Kidney epithelial cell (primary cell): ENCODE measurements at regions not wholly inside any gene's neighbourhood (a gene's known extent, or its start where the extent isn't known, plus 50 kb on each side); places are given as distances from the start of the nearest gene placed in this dataset.

Source experiments
- DNase-seq: peaks from one replicate; pipeline ENCODE4 v3.0.0-alpha.2; 2010; ENCODE audit warnings: low read depth
- H3K27me3 ChIP-seq: 2 replicates; pipeline ENCODE4 v1.6.0; 2011; ENCODE audit warnings: low read length; ENCODE audit not compliant: control insufficient read depth, insufficient read depth
- H3K36me3 ChIP-seq: 2 replicates; pipeline ENCODE4 v1.5.1; 2011; ENCODE audit warnings: low read length; ENCODE audit not compliant: control insufficient read depth, insufficient read depth
- H3K4me3 ChIP-seq: 2 replicates; pipeline ENCODE4 v1.5.1; 2011; ENCODE audit warnings: low read depth, mild to moderate bottlenecking, control low read depth, low read length
- TF ChIP-seq, protein P1 (sequence below): IDR thresholded peaks from 2 replicates; pipeline ENCODE4 v1.5.1; 2011; ENCODE audit warnings: mild to moderate bottlenecking, moderate library complexity, low read length, control low read depth, inconsistent platforms; ENCODE audit not compliant: insufficient read depth, poor library complexity, severe bottlenecking

- H3K4me3 ChIP-seq = no peak overlapping the region
- no peaks in the 10 kb centered on the region for H3K36me3 ChIP-seq
Observed at GRCh38 chr5:85841653-85842052, 776.1 kb upstream of the COX7C start.

DNA sequence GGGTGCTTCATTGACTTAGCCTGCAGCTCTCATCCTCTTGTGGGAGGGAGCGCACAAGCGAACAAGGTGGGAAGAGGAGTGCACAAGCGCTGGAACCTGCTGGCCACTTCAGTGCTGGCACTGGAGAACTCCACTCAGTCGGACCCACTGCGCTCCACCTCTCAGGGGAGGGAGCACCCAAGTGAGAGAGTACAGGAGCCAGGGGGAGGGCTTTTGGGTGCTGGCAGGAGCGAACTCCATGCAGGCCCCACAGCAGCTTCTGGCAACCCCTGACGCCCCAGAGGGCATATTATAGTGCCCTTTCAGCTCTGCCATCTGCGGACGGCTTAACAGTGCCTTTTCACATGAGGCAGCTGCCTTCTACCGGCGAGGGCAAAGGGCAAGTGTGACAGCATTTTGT is 774.2 kb upstream of the COX7C start:
- no peaks in the 10 kb centered on the region for H3K27me3 ChIP-seq
- TF ChIP-seq, protein P1, sequence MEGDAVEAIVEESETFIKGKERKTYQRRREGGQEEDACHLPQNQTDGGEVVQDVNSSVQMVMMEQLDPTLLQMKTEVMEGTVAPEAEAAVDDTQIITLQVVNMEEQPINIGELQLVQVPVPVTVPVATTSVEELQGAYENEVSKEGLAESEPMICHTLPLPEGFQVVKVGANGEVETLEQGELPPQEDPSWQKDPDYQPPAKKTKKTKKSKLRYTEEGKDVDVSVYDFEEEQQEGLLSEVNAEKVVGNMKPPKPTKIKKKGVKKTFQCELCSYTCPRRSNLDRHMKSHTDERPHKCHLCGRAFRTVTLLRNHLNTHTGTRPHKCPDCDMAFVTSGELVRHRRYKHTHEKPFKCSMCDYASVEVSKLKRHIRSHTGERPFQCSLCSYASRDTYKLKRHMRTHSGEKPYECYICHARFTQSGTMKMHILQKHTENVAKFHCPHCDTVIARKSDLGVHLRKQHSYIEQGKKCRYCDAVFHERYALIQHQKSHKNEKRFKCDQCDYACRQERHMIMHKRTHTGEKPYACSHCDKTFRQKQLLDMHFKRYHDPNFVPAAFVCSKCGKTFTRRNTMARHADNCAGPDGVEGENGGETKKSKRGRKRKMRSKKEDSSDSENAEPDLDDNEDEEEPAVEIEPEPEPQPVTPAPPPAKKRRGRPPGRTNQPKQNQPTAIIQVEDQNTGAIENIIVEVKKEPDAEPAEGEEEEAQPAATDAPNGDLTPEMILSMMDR = no peak

More at GRCh38 chr5:85841653-85842052, 776.1 kb upstream of the COX7C start:
- DNase-seq = no peak
- TF ChIP-seq, protein P1 = no peak
- H3K27me3 ChIP-seq = no peaks in the 10 kb centered on the region

DNA sequence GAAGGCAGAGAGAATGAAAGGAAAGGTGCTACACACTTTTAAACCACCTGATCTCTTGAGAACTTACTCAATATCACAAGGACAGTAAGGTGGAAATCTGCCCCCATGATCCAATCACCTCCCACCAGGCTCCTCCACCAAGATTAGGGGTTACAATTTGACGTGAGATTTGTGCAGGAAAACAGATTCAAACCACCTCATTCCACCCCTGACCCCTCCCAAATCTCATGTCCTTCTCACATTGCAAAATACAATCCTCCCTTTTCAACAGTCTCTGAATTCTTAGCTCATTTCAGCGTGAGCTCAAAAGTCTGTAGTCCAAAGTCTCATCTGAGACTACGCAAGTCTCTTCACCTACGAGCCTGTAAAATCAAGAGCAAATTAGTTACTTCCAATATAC is 768.3 kb upstream of the COX7C start:
- DNase-seq = no peak
- no peaks in the 10 kb centered on the region for H3K27me3 ChIP-seq
- TF ChIP-seq, protein P1 = no peak

More for the DNA sequence above, 774.2 kb upstream of the COX7C start:
- H3K36me3 ChIP-seq = no peaks in the 10 kb centered on the region
- no peak overlapping the region for H3K4me3 ChIP-seq
- DNase-seq = no peak

DNA sequence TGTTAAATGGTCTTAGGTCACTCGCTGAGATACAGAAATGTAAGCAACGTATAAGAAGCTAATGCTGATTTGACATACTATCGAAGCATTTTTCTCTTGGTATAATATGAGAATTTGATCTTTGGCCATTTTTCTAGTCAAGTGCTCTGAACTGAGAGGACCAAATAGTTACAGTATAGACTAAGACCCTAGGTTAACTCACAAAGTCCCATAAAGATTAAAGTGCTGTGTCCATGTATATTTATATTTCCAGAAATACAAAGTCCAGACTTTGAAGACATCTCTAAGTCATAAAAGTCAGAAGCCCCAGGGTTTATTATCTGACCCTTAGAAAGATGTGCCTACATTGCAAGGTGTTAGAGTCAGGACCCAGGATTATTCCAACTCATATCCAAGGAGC is 752.4 kb upstream of the COX7C start:
- TF ChIP-seq, protein P1 = no peak

More for the DNA sequence above, 768.3 kb upstream of the COX7C start:
- no peaks in the 10 kb centered on the region for H3K36me3 ChIP-seq
- H3K4me3 ChIP-seq = no peak overlapping the region

DNA sequence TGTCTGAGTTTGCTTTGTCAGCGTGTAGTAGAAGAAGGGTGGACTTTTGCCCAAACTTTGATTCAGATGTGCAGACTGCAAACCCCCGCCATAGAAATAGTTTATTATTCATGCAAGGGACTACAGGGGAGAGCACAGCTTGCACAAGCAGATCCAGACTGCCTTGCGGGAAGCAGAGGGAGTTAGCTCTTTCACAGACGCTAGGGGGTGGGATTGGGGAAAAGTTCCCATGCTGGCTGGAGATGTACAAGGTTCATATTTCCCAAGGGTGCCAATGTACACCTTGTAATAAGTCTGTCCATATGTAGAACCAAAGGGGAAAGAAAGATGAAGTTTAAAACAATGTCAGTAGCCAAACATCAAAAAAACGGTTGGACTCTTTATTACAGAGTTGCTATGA is 749.7 kb upstream of the COX7C start:
- no peak overlapping the region for H3K4me3 ChIP-seq
- H3K27me3 ChIP-seq = no peaks in the 10 kb centered on the region
- no peak for DNase-seq
- no peaks in the 10 kb centered on the region for H3K36me3 ChIP-seq
- TF ChIP-seq, protein P1 = no peak

More for the DNA sequence above, 752.4 kb upstream of the COX7C start:
- no peak for DNase-seq
- no peak overlapping the region for H3K4me3 ChIP-seq
- no peaks in the 10 kb centered on the region for H3K27me3 ChIP-seq
- no peaks in the 10 kb centered on the region for H3K36me3 ChIP-seq

DNA sequence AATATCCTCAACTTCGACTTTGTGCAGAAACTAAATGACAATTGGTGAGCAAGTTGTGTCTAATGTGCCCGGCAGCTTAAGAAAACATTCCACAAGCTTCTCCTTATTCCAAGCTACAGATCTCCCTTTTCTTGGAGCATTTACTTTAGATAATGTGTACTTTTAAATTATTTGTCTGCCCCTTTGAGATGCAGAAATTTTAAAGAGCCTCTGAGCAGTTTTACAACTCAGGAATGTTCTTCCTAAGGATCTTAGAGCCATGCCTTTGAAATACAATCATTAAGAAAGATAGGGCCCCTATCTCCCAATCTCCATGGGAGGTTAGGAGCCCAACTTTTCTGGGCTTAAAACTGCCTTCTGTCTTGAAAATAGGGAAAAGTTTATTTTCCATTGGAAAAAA is 723.7 kb upstream of the COX7C start:
- DNase-seq = no peak

More for the DNA sequence above, 723.7 kb upstream of the COX7C start:
- TF ChIP-seq, protein P1 = no peak
- H3K36me3 ChIP-seq = no peaks in the 10 kb centered on the region
- H3K4me3 ChIP-seq = no peak overlapping the region
- no peaks in the 10 kb centered on the region for H3K27me3 ChIP-seq
